Activated CD8-positive, alpha-beta T cell treated with anti-CD3 and anti-CD28 coated beads for 36 hours (primary cell): ENCODE measurements at regions not wholly inside any gene's neighbourhood (a gene's known extent, or its start where the extent isn't known, plus 50 kb on each side); places are given as distances from the start of the nearest gene placed in this dataset.

ENCODE experiments used
- ATAC-seq: fragments of 200-7000 bp; cut with Tn5 transposase; one replicate; pipeline ENCODE4 v1.10.0; 2021; ENCODE audit warnings: mild to moderate bottlenecking, moderate library complexity
- CTCF ChIA-PET: fragments of 350-600 bp; sonication (Branson Sonifier 250); formaldehyde crosslinking; loops from one replicate; lab custom pipeline; 2021; ENCODE audit warnings: antibody characterized with exemption; lab: Charles Lee
- POLR2A ChIA-PET: fragments of 350-600 bp; sonication (Branson Sonifier 250); formaldehyde crosslinking; loops from one replicate; lab custom pipeline; 2021; ENCODE audit warnings: antibody characterized with exemption; lab: Charles Lee
- DNase-seq: peaks from one replicate; pipeline ENCODE4 v3.0.0-alpha.2; 2020
- H3K27ac Mint-ChIP-seq: one replicate; pipeline ENCODE4 v1.8.0; 2021; ENCODE audit warnings: mild to moderate bottlenecking, mixed read lengths
- H3K27me3 Mint-ChIP-seq: one replicate; pipeline ENCODE4 v1.8.0; 2021; ENCODE audit warnings: mixed read lengths
- H3K36me3 Mint-ChIP-seq: one replicate; pipeline ENCODE4 v1.8.0; 2021; ENCODE audit warnings: low read depth, mixed read lengths
- H3K4me1 Mint-ChIP-seq: one replicate; pipeline ENCODE4 v1.8.0; 2021; ENCODE audit warnings: low read depth, mixed read lengths
- H3K4me3 Mint-ChIP-seq: one replicate; pipeline ENCODE4 v1.8.0; 2021; ENCODE audit warnings: mild to moderate bottlenecking, moderate library complexity, mixed read lengths
- H3K9me3 Mint-ChIP-seq: one replicate; pipeline ENCODE4 v1.8.0; 2021; ENCODE audit warnings: mixed read lengths
- CTCF ChIP-seq: fragments of 200-600 bp; IDR thresholded peaks from one replicate; pipeline ENCODE4 v1.8.0; 2022; ENCODE audit warnings: antibody characterized with exemption, mild to moderate bottlenecking
- intact Hi-C: fragments of 100-400 bp; cut with micrococcal nuclease; formaldehyde crosslinking; loops from one replicate; pipeline ENCODE4 v1.10.0; 2022

GRCh38 chr13:40205771-40206240 is 460.6 kb downstream of the FOXO1 start:
- Mint-ChIP-seq H3K9me3 (peaks cover 22% of the 10 kb centered on the region), H3K4me3 (peak overlapping the region; percentile 30), H3K4me1 (peaks cover 54% of the 10 kb centered on the region), H3K36me3 (peaks cover 18% of the 10 kb centered on the region), H3K27me3 (no peaks in the 10 kb centered on the region), H3K27ac (peak overlapping the region; percentile 99)
- peak; percentile 12 for DNase-seq
- TF ChIP-seq CTCF: no peak
- ChIA-PET POLR2A (interaction anchor here (0.9 to 1.4 kb wide), 3 partner anchors 11 to 69 kb away, joined by 3 to 5 read pairs (median 4); no protein-coding TSS in a partner anchor), CTCF (interaction anchor here (1.2 to 4.5 kb wide), 4 partner anchors 13 to 263 kb away, joined by 3 to 41 read pairs (median 6); no protein-coding TSS in a partner anchor)
- intact Hi-C loops: no loop called here
- no peak for ATAC-seq

- Mint-ChIP-seq H3K4me1 (peaks cover 53% of the 10 kb centered on the region), H3K9me3 (peaks cover 22% of the 10 kb centered on the region), H3K36me3 (peaks cover 18% of the 10 kb centered on the region), H3K27me3 (no peaks in the 10 kb centered on the region), H3K27ac (peak overlapping the region; percentile 99), H3K4me3 (peak overlapping the region; percentile 30)
- peak; percentile 86 for ATAC-seq
- POLR2A ChIA-PET: interaction anchor here (0.5 to 1.0 kb wide), 9 partner anchors 10 to 455 kb away, joined by 3 to 5 read pairs (median 3); no protein-coding TSS in a partner anchor
- peak; percentile 58 for DNase-seq
- no peak for TF ChIP-seq CTCF
- intact Hi-C loops: no loop called here
- CTCF ChIA-PET: interaction anchor here (1.2 to 4.5 kb wide), 4 partner anchors 14 to 264 kb away, joined by 3 to 41 read pairs (median 6); no protein-coding TSS in a partner anchor
These were observed 460.0 kb downstream of the FOXO1 start for GRCh38 chr13:40206241-40207000.

- no peak for TF ChIP-seq CTCF
- Mint-ChIP-seq H3K4me3 (peak overlapping the region; percentile 30), H3K27me3 (no peaks in the 10 kb centered on the region), H3K27ac (peak overlapping the region; percentile 99), H3K9me3 (peaks cover 22% of the 10 kb centered on the region), H3K36me3 (peaks cover 18% of the 10 kb centered on the region), H3K4me1 (peaks cover 53% of the 10 kb centered on the region)
- ChIA-PET CTCF (interaction anchor here (0.8 to 4.5 kb wide), 5 partner anchors 15 to 264 kb away, joined by 3 to 41 read pairs (median 4); no protein-coding TSS in a partner anchor), POLR2A (interaction anchor here (0.5 to 1.0 kb wide), 9 partner anchors 9 to 454 kb away, joined by 3 to 5 read pairs (median 3); no protein-coding TSS in a partner anchor)
- peak; percentile 38 for ATAC-seq
- peak; percentile 23 for DNase-seq
- intact Hi-C loops: no loop called here
These were observed 459.4 kb downstream of the FOXO1 start for GRCh38 chr13:40207001-40207478.

GRCh38 chr13:40208517-40208916 is 457.9 kb downstream of the FOXO1 start:
- TF ChIP-seq CTCF: no peak
- intact Hi-C loops: no loop called here
- Mint-ChIP-seq H3K4me1 (peaks cover 49% of the 10 kb centered on the region), H3K27me3 (no peaks in the 10 kb centered on the region), H3K9me3 (peaks cover 24% of the 10 kb centered on the region), H3K27ac (peak overlapping the region; percentile 29), H3K36me3 (peaks cover 18% of the 10 kb centered on the region), H3K4me3 (no peak overlapping the region)
- ATAC-seq (no peak), DNase-seq (no peak)
- POLR2A ChIA-PET: interaction anchor here (0.5 to 1.0 kb wide), 2 partner anchors 10 to 55 kb away, joined by 3 read pairs; no protein-coding TSS in a partner anchor
- CTCF ChIA-PET: no interaction called here
